KOPT-K1 (cell line): ENCODE measurements at regions not wholly inside any gene's neighbourhood (a gene's known extent, or its start where the extent isn't known, plus 50 kb on each side); places are given as distances from the start of the nearest gene placed in this dataset.

ENCODE experiments used
- H3K27ac ChIP-seq: fragments of 200-600 bp; sonication (generic); 2 replicates; pipeline ENCODE4 v1.5.1; 2016; ENCODE audit warnings: antibody characterized with exemption, mild to moderate bottlenecking, low read depth, low read length; ENCODE audit not compliant: poor library complexity, severe bottlenecking
- H3K36me3 ChIP-seq: fragments of 200-600 bp; sonication (generic); 2 replicates; pipeline ENCODE4 v1.5.1; 2017; ENCODE audit warnings: antibody characterized with exemption, mild to moderate bottlenecking, low read length, moderate library complexity; ENCODE audit not compliant: insufficient read depth
- H3K9me3 ChIP-seq: fragments of 200-600 bp; sonication (generic); 2 replicates; pipeline ENCODE4 v1.5.1; 2017; ENCODE audit warnings: antibody characterized with exemption, low read length, mild to moderate bottlenecking; ENCODE audit not compliant: insufficient read depth, poor library complexity, severe bottlenecking

DNA sequence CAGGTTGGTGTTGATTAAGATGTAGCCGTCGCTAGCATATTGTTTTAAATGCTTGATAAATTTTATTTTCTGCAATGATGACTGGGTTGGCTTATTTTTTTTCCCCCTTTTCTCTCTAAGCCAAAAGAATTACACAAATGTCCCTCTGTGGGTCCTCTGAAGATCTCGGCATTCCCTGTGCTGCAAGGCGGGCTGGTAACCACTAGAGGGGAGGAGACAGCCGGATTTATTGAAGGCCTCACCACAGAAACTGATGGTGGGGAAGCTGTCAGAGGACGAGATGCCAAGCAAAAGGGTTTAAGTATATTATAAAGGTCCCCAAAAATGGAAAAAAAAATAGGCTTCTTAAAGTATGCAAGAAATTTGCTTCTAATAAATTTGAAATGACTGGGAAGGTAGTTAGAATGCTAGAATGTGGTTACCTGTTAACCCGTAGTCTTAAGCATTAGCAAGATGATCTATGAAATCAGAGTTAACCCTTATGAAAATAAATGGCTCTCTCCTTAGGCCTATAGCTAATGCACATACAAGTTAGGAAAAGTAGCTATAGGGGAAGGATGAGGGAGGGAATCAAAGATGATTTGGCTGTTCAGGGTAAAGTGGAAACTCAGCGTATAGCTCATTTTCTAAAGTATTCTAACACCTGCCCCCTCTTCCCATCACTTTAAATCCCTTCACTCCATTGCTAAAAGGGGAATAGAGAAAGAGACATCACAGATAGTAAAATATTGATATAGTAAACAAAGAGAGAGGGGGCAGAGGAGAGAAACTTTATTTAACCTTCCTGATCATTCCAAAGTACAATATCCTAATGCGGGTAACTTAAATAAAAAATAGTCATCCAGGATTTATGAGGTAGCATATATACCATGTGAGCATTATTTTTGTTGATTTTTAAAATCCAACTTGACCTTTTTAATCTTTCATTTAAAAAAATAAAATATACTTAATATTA is 894.5 kb upstream of the POU3F3 start:
- H3K9me3 ChIP-seq: no peaks in the 10 kb centered on the region
- H3K27ac ChIP-seq: no peak overlapping the region

DNA sequence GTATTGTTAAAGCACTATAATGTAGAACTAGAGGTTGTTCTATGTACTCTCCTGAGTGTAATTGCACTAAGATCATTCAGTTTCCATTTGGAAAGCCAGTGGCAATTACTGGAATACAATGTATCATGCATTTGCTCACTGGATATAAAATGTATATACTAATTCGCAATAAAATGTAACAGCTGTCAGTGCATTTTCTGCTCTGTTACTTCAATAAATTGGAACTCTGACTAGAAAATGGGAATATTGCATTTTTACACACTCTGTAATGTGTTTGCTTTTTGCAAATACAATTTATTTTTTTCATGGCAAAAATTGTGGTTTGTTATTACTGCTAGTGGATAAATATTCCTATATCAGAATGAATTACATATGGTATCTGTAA is 893.8 kb upstream of the POU3F3 start:
- Histone ChIP-seq H3K9me3 (no peaks in the 10 kb centered on the region), H3K36me3 (no peaks in the 10 kb centered on the region), H3K27ac (no peak overlapping the region)

More for the DNA sequence above, 894.5 kb upstream of the POU3F3 start:
- H3K36me3 ChIP-seq: no peaks in the 10 kb centered on the region

DNA sequence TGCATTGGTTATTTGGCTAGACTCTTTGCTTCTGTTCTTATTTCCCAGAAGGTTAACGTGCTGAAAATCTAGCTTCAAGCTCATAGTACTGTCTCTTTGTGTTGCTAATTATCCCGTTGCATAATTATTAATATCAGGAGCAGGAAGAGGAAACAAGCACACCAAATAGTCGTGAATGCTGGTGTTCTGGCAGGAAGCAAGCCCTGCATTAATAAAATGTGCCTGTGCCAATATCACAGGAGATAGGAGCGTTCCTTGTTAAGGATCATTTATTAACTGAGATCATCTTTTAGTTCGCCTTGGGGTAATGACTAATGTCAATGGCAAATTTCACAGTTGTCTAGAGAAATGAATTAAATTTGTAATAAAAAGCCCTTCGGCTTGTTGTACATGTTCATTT is 893.0 kb upstream of the POU3F3 start:
- Histone ChIP-seq H3K27ac (no peak overlapping the region), H3K36me3 (no peaks in the 10 kb centered on the region), H3K9me3 (no peaks in the 10 kb centered on the region)

DNA sequence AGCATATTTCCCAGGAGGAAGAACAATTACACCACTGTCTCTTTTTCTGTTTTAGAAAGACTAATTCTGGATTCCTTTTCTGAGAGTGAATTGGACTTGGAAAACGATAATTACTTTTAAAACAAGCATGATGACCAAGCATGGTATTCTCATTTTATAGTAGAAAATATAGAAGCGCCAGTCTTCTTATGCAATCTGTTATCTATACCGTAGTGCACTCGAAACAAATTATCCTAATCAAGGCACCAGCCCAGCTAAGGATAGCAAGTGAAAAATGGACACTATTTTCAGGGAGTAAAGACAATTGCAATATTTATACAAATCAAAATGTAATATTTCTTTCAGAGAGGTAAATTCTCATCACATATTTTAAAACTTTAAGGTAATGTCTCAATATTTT is 892.1 kb upstream of the POU3F3 start:
- Histone ChIP-seq H3K9me3 (no peaks in the 10 kb centered on the region), H3K27ac (no peak overlapping the region), H3K36me3 (no peaks in the 10 kb centered on the region)

DNA sequence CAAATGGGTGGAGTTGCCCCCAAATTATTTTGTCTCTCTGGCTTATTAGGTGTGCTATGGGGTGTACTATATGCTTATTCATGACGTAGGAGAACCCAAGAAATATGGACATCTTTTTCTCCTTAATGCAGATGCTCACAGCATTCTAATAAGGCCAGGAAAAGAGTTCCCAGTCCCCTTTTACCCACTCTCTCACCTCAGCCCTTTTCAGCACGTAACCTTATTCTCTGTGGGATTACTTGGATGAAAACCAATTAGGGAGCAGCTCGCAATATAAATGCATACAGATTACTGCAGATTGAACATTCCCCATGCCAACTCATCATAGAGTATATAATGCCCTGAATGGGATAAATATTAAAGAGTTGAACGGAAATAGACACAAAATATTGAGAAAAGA is 891.2 kb upstream of the POU3F3 start:
- Histone ChIP-seq H3K36me3 (no peaks in the 10 kb centered on the region), H3K9me3 (no peaks in the 10 kb centered on the region), H3K27ac (no peak overlapping the region)

DNA sequence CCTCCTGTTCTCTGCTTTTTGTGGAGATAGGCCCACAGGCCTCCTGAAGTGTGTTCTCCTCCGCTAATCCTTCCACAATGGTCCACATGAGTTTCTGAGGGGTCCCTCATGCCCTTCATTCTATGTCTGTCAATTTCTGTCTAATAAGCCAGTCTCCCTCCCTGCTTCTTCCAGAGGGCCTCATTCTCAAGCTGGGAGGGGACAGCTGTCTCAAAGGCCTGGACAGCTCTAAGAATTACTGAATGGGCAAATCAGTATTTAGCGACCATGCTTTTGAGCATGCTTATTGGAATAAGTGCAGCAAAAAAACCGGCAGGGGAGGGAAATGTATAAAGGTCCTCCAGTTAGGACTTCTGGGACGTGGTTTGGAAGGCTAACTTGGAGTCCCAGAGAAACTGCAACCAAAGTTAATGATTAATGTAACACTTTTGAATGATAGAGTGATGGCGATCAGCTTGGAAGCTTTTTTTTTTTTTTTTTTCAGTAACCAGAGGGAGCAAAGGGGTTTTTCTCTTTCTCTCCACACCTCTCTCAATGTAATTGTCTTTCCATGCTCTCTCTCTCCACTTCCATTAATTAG is 890.7 kb upstream of the POU3F3 start:
- H3K9me3 ChIP-seq: no peaks in the 10 kb centered on the region
- H3K27ac ChIP-seq: no peak overlapping the region
- no peaks in the 10 kb centered on the region for H3K36me3 ChIP-seq

DNA sequence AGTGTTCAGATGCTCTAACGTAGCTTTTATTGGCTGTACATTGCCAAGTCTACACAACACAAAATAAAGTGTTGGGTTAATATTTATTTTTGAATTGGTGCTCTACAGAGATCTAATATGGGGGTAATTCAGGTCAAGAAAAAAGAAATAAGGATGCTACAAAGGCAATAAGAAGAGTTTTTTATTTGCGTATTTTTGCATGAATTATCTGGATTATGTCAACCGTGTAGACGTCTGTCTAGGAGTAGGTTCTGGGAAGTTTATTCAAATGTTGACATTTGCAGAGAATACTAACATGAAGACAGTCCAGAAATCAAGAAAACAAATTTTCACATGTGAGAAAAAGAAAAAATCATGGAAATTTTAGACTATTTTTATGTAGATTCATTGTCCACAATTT is 876.7 kb upstream of the POU3F3 start:
- Histone ChIP-seq H3K27ac (no peak overlapping the region), H3K9me3 (no peaks in the 10 kb centered on the region), H3K36me3 (no peaks in the 10 kb centered on the region)

DNA sequence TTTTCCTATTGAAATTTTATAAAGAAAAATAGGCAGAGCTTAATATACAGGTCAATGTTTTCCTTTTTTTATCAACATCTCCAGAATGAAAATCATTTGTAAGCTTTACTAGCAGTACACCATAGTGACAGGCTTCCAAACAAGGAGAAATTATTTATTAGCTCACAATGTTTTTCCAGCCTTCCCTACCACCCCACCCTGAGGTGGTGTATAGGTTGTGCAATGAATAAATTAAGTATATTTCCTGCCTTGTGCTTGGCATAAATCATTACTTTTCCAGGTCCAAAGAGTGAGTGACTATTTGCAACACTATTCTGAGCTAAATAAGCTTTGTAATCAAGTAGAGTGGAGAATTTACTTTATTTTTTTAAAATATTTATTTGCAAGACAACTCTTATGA is 876.2 kb upstream of the POU3F3 start:
- Histone ChIP-seq H3K9me3 (no peaks in the 10 kb centered on the region), H3K27ac (no peak overlapping the region)

DNA sequence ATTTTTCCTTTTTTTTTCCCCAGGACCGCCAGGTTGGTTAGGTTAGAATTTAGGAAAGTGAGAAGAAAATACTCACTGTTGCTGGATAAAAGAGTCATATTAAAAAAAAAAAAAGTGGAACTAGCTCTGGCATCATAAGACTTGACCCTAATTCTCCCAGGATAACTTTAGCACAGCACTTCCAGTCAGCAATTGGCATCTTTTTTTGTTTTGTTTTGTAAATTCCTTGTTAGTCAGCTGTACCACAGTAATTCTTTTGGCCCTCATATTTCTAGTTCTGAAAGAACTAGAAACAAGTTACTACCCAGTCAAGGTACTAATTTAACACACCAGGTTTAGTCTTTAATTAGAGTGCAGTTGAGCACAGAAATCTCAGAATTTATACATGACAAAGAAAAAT is 873.5 kb upstream of the POU3F3 start:
- Histone ChIP-seq H3K27ac (no peak overlapping the region), H3K36me3 (no peaks in the 10 kb centered on the region), H3K9me3 (no peaks in the 10 kb centered on the region)

More for the DNA sequence above, 876.2 kb upstream of the POU3F3 start:
- no peaks in the 10 kb centered on the region for H3K36me3 ChIP-seq

DNA sequence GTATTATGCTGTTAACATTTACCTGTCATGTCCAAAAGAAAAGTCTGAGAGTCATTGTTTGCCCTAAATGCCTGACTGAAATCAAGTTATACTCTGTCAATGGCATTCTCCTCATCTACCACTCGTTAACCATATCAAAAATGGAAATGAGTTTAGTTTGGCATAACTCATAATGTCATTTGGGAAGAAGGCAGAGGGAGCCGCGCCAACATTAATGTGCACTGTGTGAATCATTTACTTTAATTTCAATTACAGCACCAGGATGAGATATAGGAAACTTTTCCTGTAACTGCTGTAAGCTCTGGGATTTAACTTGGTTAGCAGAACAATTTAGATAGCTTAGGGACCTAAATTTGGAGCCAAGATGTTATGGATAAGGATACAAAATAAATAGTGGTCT is 871.2 kb upstream of the POU3F3 start:
- Histone ChIP-seq H3K36me3 (no peaks in the 10 kb centered on the region), H3K9me3 (no peaks in the 10 kb centered on the region), H3K27ac (no peak overlapping the region)

DNA sequence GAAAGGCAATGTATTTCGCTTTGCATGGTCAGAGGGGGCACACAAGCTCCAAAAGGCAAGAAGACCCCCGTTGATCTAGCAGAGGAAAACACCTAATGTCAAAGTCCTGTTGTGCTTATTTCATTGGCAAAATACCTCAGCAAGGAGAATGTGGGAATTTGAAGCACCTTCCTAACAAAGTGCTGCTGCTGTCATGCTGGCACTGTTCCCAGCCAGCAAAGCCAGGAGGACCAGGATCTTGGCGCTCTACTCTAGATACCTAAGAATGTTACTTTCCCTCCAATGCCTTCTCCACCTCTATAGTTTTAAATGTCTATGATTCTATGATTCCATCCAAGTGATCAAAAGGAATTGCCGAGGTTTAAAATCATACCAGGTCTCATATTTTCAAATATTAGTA is 867.9 kb upstream of the POU3F3 start:
- H3K9me3 ChIP-seq: no peaks in the 10 kb centered on the region
- no peaks in the 10 kb centered on the region for H3K36me3 ChIP-seq
- no peak overlapping the region for H3K27ac ChIP-seq

DNA sequence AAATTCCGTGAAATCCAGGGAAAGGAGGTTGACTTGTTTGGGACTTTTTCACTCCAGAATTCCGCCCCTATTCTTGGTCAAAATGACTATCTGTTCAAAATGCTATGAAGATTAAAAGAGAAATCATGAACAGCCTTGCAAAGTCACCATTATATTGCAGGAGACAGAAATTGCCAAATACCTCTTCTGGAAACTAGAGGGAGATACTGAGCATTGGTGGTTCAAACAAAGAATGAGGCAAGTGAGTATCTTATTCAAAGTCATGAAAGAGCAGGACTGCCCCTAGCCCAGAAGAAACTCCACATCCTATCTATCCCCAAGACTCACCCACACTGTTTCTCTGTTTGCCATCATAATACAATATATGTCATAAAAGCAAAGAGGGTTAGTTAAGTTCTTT is 862.3 kb upstream of the POU3F3 start:
- H3K9me3 ChIP-seq: no peaks in the 10 kb centered on the region
- H3K36me3 ChIP-seq: no peaks in the 10 kb centered on the region
- no peak overlapping the region for H3K27ac ChIP-seq

DNA sequence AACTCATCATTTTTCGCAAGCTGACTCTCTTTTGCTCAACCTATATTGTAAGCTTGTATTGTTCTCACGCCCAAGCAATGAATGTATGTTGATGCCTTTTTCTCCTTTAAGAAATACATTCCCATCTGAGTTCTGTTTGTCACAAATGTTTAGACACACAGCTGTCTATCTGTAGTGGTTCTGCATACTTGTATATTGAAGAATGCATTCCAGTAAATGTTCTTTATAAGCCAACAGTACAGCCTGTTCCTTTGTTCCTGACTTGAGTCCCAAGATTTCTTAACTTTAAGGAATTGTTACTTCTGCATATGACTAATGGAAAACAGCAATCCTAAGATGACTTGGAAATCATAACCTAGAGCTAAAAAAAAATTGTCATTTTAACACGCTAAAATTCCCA is 849.1 kb upstream of the POU3F3 start:
- no peaks in the 10 kb centered on the region for H3K9me3 ChIP-seq
- no peaks in the 10 kb centered on the region for H3K36me3 ChIP-seq
- H3K27ac ChIP-seq: no peak overlapping the region

DNA sequence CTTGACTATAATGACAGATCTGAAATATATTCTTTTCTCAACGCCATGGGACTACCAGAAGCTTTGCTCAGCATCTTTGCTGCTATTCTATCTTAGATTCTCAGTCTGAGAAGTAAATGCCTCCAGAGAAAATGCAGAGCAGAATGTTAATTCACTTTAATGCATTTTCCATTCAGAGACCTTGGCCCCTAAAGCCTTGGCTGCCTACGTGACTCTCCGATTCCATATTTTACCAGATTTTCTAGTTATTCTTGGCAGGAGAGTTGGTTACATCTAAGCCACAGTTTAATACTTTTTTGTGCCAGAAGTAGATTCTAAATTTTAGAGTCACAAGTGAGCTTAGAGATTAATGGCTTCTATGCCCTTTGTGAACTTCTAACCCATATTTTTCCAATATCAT is 837.1 kb upstream of the POU3F3 start:
- no peaks in the 10 kb centered on the region for H3K36me3 ChIP-seq
- H3K27ac ChIP-seq: no peak overlapping the region
- H3K9me3 ChIP-seq: no peaks in the 10 kb centered on the region

DNA sequence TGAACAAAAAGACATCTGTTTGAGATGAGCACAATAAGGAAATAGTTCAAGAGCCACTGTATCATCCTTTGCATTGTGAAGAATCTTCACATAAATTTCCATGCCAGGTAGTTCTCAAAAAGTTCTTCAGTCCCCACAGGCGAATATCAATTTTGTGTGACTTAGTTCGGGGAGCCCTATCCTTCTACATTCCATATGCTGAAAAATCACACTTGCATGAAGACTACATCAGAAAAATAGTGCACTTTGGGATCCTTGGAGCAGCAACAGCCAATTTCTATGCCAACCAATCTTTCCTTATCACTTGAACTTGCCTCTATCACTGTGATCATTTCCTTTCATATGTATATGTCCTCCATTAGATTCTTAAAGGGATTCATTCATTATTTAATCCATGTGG is 830.6 kb upstream of the POU3F3 start:
- no peaks in the 10 kb centered on the region for H3K9me3 ChIP-seq
- no peaks in the 10 kb centered on the region for H3K36me3 ChIP-seq
- H3K27ac ChIP-seq: no peak overlapping the region

DNA sequence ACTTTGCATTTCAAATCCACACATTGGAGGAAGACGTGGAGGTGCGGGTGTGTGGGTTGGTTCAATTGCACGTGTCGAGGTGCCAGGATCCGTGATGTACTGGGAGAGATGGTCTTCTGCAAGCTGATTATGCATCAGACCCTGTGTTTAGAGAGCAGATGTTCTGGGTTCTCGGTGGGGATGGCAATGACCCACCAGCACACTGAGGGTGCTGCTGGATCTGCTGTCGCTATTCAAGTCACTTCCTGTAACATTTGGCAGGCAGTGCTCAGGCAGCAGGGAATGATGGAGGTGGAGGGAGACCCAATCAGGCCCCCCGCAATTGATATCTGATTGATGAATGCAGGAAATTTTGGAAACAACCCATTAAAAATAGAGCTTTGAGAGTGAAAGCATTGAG is 830.1 kb upstream of the POU3F3 start:
- Histone ChIP-seq H3K9me3 (no peaks in the 10 kb centered on the region), H3K36me3 (no peaks in the 10 kb centered on the region), H3K27ac (no peak overlapping the region)
